Thyroid gland (tissue), 4 donors: ENCODE measurements at regions not wholly inside any gene's neighbourhood (a gene's known extent, or its start where the extent isn't known, plus 50 kb on each side); places are given as distances from the start of the nearest gene placed in this dataset.

ENCODE experiments used
- DNase-seq, 2 donors: peaks; one replicate each; pipeline ENCODE4 v3.0.0-alpha.2; 2019
- H3K27ac ChIP-seq, 3 donors: fragments of 200-600 bp; sonication (generic); 1 replicate in 2 of 3; 2 replicates in 1 of 3; pipeline ENCODE4 v1.5.1; 2016 to 2019; ENCODE audit warnings: mild to moderate bottlenecking in 1 of 3, moderate library complexity in 1 of 3
- H3K27me3 ChIP-seq: fragments of 200-600 bp; sonication (generic); one replicate; pipeline ENCODE4 v1.5.1; 2019
- H3K36me3 ChIP-seq, 2 donors: fragments of 200-600 bp; sonication (generic); one replicate each; pipeline ENCODE4 v1.5.1; 2016 to 2019
- H3K4me1 ChIP-seq, 2 donors: fragments of 200-600 bp; sonication (generic); one replicate each; pipeline ENCODE4 v1.5.1; 2017 to 2019
- H3K4me3 ChIP-seq, 3 donors: fragments of 200-600 bp; sonication (generic); replicated peaks in 1 of 3; 1 replicate in 2 of 3; 2 replicates in 1 of 3; pipeline ENCODE4 v1.5.1; 2016; ENCODE audit warnings: mild to moderate bottlenecking in 1 of 3
- H3K9me3 ChIP-seq: fragments of 200-600 bp; sonication (generic); one replicate; pipeline ENCODE4 v1.5.1; 2017
- POLR2A ChIP-seq, 2 donors: fragments of 450-650 bp; IDR thresholded peaks; one replicate each; pipeline ENCODE4 v1.6.1; 2017; ENCODE audit warnings: antibody characterized with exemption in 2 of 2, mild to moderate bottlenecking in 2 of 2, moderate library complexity in 1 of 2
- WGBS, 2 donors: methylation state at CpG; one replicate each; pipeline ENCODE4 v1.1.5; 2017; 5-methylcytosine and 5-hydroxymethylcytosine counted together
- intact Hi-C: fragments of 100-400 bp; cut with DNase I; formaldehyde crosslinking; loops from one replicate; pipeline ENCODE4 v1.15.1; 2023
- TF ChIP-seq, protein P1 (sequence below), 6 experiments: fragments of 200-600 bp in 3 of 6; fragments of 450-650 bp in 3 of 6; sonication (generic) in 3 of 6; IDR thresholded peaks; one replicate each; pipeline ENCODE4 v1.5.1; 2016 to 2019; ENCODE audit warnings: antibody characterized with exemption in 6 of 6, mild to moderate bottlenecking in 2 of 6, inconsistent platforms in 1 of 6, moderate library complexity in 1 of 6

DNA sequence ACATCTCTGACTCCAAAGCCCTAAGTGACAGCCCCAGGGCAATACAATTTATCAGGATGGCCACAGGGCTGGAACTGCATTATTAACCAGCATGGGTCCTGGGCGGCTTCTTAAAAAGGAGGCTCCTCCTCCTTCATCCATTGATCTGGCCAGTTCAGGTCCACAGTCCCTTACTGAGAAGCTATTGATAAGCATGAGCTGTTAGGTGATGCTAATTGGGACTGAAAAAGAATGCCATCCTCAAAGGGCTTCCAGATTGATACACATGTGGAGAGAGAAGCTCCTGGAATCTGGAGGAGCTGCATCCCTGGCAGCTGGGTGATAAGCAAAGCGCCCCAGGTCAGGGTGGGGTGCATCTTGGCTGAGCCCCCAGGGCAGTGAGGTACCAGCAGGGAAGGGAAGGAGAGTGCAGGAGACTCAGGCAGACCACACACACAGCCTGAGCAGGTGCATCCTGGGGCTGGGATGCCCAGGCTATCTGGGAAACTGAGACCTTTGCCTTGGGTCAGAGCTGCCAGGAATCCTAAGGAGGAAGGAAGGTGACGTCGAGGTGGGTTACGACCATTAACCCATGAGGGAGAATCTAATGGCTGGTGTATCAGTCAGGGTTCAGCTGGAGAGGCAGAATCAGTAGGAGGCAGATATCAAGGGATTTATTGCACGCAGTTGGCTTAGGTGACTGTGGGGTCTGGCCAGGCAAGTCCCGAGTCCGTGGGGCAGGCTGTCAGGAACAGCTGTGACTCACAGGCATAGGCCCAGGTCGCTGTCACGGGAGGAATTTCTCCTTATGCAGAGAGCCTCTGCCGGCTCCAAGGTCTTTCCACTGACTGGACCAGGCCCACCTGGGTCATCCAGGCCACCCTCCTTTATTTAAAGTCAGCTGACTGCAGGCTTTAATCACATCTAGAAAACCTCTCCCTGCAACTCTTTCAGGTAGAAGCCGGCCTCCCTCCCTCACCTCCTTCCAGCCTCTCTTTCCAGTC, 261.2 kb downstream of the BMP7 start:
- intact Hi-C loops: no loop called here
- Histone ChIP-seq H3K4me1 (no peaks in the 10 kb centered on the region), H3K4me3 (no peak overlapping the region), H3K9me3 (no peaks in the 10 kb centered on the region), H3K36me3 (no peaks in the 10 kb centered on the region), H3K27ac (no peak overlapping the region), H3K27me3 (no peaks in the 10 kb centered on the region)
- no peak for TF ChIP-seq POLR2A (IDR thresholded peaks at IDR 0.05)
- TF ChIP-seq, protein P1, sequence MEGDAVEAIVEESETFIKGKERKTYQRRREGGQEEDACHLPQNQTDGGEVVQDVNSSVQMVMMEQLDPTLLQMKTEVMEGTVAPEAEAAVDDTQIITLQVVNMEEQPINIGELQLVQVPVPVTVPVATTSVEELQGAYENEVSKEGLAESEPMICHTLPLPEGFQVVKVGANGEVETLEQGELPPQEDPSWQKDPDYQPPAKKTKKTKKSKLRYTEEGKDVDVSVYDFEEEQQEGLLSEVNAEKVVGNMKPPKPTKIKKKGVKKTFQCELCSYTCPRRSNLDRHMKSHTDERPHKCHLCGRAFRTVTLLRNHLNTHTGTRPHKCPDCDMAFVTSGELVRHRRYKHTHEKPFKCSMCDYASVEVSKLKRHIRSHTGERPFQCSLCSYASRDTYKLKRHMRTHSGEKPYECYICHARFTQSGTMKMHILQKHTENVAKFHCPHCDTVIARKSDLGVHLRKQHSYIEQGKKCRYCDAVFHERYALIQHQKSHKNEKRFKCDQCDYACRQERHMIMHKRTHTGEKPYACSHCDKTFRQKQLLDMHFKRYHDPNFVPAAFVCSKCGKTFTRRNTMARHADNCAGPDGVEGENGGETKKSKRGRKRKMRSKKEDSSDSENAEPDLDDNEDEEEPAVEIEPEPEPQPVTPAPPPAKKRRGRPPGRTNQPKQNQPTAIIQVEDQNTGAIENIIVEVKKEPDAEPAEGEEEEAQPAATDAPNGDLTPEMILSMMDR (IDR thresholded peaks at IDR 0.05): no peak
- no peak for DNase-seq
- 78 to 79% methylated on average over 12 of the region's 12 CpGs for WGBS, 2 donors

DNA sequence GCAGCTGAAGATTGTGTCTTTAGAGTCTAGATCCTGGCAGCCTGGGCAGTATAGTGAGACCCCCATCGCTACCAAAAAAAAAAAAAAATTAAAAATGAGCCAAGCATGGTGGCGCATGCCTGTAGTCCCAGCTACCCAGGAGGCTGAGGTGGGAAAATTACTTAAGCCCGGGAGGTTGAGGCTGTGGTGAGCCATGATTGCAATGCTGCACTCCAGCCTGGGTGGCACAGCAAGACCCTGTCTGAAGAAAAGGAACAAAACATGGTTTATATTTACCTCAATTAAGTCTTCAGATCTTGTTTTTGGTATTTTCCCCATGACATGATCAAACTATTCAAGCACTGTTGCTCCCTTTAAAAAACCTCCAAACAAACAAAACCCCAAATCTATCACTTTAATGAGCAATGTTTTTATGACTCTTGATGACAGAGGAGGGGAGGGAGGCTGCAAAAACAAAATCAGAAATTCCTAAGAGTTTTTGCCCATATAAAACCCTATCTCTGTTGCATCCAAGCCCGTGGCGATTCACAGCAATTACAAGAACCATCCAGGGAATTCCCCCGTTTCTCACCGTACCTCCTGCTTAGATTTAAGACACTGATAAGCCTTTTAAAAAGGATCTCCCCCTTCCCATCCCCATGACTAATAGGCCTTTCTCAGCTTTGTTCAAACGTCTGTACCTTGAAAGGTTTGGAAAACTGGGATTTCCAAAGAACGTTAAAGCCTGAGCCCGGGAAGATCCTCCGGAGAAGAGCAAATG, 259.9 kb downstream of the BMP7 start:
- Histone ChIP-seq H3K9me3 (no peaks in the 10 kb centered on the region), H3K4me1 (no peaks in the 10 kb centered on the region), H3K27me3 (no peaks in the 10 kb centered on the region), H3K27ac (no peak overlapping the region), H3K4me3 (no peak overlapping the region), H3K36me3 (no peaks in the 10 kb centered on the region)
- no peak for DNase-seq
- intact Hi-C loops: no loop called here
- TF ChIP-seq POLR2A (IDR thresholded peaks at IDR 0.05): no peak
- TF ChIP-seq, protein P1 (IDR thresholded peaks at IDR 0.05): no peak
- WGBS, 2 donors: 46 to 54% methylated on average over 11 of the region's 11 CpGs

DNA sequence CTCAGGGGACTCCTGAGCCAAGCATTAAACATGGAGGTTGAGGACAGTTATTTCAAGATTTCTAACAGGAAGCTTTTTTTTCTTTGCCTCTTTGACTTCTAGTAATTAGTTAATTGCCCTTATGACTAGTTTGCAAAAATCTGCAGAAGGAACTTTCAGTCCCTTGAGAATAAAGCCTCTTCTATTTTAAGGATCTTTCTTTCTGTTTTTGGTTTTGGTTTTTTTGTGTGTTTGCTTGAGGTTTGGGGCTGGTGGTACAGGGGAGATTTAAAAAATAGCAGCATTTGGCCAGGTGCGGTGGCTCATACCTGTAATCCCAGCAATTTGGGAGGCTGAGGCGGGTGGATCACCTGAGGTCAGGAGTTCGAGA, 259.3 kb downstream of the BMP7 start:
- no peaks in the 10 kb centered on the region for H3K9me3 ChIP-seq
- DNase-seq: no peak
- TF ChIP-seq, protein P1 (IDR thresholded peaks at IDR 0.05): no peak
- TF ChIP-seq POLR2A (IDR thresholded peaks at IDR 0.05): no peak
- H3K27ac ChIP-seq: no peak overlapping the region
- no peak overlapping the region for H3K4me3 ChIP-seq
- 92 to 94% methylated on average over 3 of the region's 3 CpGs for WGBS, 2 donors
- intact Hi-C loops: no loop called here
- no peaks in the 10 kb centered on the region for H3K27me3 ChIP-seq
- H3K36me3 ChIP-seq: no peaks in the 10 kb centered on the region
- no peaks in the 10 kb centered on the region for H3K4me1 ChIP-seq

DNA sequence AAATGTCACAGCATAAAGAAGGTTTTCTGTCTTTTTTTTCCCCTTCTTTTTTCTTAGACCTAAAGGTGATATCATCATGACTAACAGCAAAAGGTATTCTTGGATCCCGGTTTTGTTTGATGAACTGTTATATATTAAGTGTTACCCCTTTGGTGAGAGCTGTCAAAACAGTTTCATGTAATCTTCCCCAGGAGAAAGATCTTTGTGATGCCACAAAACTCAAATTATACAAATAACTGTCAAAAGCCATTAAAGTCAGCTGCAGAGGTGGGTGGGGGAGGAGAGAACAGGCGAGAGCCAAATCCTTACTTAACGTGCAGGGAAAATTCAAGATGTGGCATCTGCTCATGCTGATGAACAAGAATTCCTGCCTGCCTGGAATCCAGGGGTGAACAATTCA, 258.2 kb downstream of the BMP7 start:
- DNase-seq: no peak
- H3K36me3 ChIP-seq: no peaks in the 10 kb centered on the region
- TF ChIP-seq, protein P1 (IDR thresholded peaks at IDR 0.05): no peak
- no peak for TF ChIP-seq POLR2A (IDR thresholded peaks at IDR 0.05)
- no peaks in the 10 kb centered on the region for H3K4me1 ChIP-seq
- no peak overlapping the region for H3K4me3 ChIP-seq
- intact Hi-C loops: no loop called here
- 48 to 59% methylated on average over 3 of the region's 3 CpGs for WGBS, 2 donors
- H3K9me3 ChIP-seq: no peaks in the 10 kb centered on the region
- H3K27ac ChIP-seq: no peak overlapping the region
- H3K27me3 ChIP-seq: no peaks in the 10 kb centered on the region

DNA sequence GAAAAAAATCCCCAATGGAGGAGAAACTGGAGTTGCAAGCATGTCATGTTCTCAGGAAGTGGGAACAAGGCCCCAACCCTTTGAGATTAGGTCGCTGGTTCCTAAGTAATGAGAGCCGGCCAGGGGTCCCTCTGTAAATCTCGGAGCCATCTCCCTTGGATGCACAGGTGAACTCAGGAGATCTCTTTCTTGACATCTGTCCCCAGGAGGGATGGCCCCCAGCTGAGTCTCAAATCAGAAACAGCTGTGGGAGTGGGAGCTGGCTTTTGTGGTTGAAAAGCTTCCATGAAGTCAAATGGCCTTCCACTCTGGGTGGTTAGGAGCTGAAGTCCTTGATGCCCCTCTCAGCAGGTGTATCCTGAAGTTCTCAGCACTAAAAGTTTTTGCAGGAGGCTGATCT, 257.1 kb downstream of the BMP7 start:
- no peak overlapping the region for H3K4me3 ChIP-seq
- H3K36me3 ChIP-seq: no peaks in the 10 kb centered on the region
- H3K27ac ChIP-seq: no peak overlapping the region
- H3K4me1 ChIP-seq: peaks cover 0 to 5% of the 10 kb centered on the region in 2 donors
- H3K9me3 ChIP-seq: no peaks in the 10 kb centered on the region
- WGBS, 2 donors: 74 to 79% methylated on average over 3 of the region's 3 CpGs
- no peak for DNase-seq
- H3K27me3 ChIP-seq: no peaks in the 10 kb centered on the region
- TF ChIP-seq POLR2A (IDR thresholded peaks at IDR 0.05): no peak
- TF ChIP-seq, protein P1 (IDR thresholded peaks at IDR 0.05): no peak
- intact Hi-C loops: no loop called here
